NCI-H2196 (cell line): ENCODE measurements at regions not wholly inside any gene's neighbourhood (a gene's known extent, or its start where the extent isn't known, plus 50 kb on each side); places are given as distances from the start of the nearest gene placed in this dataset.

Experiments
- DNase-seq: peaks from one replicate; lab custom pipeline; 2025; ENCODE audit not compliant: unreplicated experiment; lab: John Stamatoyannopoulos, UW

- peak; percentile 53 for DNase-seq
Observed at GRCh38 chr6:165987483-165988301, 180.0 kb downstream of the TBXT start.

DNA sequence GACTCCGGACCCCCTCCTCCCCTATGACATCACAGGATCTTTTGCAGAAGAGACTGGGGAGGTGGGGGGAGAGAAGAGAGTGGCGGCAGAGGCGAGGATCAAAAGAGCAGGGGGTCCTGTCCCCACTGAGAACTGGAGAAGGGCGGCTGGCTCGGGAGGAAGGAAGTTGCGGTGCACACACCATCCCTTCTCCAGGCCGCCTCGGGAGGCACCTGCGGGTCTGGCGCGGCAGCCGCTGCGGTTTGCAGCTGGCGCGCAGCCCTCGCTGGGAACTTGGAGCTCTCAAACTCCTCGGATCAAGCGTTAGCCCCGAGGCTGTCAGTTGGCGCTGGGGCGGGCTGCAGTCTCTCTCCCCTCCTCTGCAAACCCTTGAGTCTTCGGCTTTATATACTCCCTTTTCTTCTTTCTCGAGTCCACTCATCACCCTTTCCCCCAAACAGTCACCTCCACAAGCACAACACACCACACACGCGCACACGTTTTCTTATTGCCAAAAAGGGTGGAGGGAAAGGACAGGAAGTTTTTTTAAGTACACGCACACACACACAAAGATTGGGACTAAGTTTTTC lies 180.7 kb downstream of the TBXT start:
- DNase-seq, result no peak

- DNase-seq, result no peak
Observed at GRCh38 chr6:165986311-165986913, 181.2 kb downstream of the TBXT start.

- no peak for DNase-seq
Observed at GRCh38 chr6:165985806-165986299, 181.8 kb downstream of the TBXT start.

GRCh38 chr6:165985281-165985805 lies 182.3 kb downstream of the TBXT start:
- no peak for DNase-seq

DNA sequence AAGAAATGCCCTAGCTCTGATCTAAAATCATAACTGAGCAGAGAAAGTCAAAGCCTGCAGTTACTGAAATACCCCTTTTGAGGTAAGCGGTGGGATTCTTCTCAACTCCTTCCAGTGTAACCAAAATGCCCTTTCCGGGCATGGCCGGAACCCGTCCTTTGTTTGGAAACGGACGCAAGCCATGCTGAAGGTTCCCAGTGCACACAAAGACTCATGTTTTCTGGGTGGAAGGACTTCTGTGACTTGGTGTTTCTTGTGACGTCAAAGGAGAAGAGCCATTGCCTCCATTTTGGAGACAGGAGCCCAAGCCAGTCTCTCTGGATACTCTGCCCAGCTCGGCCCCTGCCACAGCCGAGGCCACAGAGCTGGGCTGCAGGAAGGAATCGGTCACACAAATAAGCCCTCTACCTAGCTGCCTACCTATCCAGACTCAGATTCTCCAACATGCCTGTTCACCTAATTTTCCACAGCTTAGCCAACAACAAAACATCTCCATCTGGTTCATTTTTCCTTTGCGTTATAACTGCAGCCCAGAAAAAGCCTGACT lies 182.8 kb downstream of the TBXT start:
- no peak for DNase-seq

DNA sequence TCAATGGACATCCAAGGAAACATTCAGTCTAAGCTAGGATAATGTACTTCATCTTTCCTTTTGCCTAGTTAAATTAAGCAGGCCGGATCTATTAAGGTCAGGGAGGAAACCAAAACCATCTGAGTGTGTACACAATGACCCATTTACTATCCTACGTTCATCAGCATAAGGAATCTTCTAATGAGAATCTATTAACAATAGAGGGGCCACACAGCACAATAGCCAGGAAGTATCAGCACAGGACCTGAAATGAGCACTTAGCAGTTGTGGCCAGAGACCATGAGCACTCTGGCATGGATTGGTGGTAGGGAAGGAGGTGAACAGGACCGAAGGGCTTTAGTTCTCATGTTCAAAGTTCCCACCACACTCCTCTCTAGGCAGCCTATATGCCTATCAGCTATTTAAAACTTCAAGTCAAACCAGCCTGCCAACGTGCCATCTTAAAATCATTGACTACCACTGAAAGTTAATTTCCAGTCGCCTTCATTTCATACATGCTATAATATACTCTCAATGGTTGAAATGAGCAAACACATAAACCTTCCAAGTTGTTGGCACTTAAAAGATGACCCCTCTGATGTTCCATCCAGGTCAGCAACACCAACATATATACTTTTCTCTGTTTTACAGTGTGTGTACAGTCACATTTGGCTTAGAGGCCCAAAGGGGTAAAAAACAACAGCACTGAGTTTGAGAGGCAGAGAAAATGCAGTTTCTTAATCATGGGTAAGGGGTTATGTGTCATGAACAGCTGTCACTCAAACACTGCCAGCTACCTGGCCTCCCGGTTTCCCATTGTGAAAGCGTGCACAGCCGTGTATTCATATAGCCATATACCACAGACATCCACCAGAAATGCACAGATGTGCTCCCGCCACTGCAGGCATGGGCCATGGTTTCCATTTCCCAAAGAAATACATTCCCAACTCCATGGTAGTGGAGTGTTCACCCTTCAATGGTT lies 184.3 kb downstream of the TBXT start:
- DNase-seq, result no peak

DNA sequence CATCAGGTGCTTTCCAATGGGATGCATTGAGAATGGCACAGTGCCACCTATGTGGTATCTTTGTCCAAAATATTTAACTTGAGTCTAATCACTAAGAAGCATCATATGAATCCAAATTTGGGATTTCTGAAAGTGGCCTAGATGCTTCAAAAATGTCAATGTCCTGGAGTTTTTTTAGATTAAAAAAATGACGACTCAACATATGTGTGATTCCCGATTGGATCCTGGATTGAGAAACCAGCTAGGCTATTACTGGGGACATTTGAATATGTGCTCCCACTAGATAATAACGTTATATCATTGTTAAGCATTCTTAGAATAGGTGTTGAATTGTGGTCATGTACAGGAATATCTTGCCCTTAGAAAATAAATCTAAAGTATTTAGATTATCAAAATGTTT lies 189.2 kb downstream of the TBXT start:
- DNase-seq, result no peak

- DNase-seq, result no peak
Observed at GRCh38 chr6:165976684-165977083, 191.0 kb downstream of the TBXT start.

DNA sequence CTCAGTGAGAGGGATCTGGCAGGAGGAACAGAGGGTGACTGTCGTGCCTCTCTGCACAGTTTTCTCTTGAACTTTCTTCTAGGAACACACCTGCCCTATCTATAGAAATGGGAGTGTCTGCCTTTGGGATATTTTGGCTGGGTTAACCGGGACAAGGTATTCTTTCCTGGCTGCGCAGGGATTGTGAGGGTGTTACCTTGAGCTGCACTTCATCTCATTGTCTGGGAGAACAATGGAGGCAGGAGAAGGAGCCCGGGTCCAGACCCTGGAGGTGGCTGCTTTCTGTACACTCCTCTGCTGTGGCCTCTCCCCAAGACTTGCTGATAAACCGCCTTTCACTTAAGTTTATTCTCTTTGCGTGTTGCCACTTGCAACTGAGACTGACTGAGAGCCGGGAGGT lies 192.8 kb downstream of the TBXT start:
- no peak for DNase-seq

GRCh38 chr6:165973473-165973872 lies 194.2 kb downstream of the TBXT start:
- no peak for DNase-seq

DNA sequence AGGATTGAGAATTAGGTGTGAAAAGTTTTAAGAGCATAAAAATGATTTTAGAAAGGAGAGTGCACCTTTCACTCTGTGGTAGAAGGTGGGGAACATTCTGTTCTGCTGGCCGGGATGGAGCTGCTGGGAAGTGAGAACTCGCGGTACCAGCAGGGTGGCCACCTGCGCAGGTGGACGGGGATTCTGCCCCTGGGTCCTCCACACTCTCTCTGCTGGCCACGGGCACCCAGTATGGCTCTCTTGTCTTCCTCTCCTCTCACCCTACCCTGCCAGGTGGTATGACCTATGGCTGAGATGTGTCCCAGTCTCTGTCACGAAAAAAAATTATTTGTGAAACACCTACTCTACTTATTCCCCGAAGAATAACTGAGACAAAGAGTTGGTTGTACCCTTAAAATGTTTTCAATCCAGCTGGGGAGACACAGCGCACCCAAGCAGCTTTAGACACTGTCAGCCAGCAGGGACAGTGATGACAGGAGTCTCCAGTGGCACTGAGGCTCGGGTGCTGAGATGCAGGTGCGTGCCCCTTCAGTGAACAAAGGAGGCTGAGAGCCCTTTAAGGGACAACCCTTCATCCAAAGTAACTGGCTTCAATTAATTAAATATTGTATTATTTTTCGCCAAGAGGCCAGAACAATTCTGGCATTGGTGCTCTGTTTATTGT lies 195.4 kb downstream of the TBXT start:
- no peak for DNase-seq

DNA sequence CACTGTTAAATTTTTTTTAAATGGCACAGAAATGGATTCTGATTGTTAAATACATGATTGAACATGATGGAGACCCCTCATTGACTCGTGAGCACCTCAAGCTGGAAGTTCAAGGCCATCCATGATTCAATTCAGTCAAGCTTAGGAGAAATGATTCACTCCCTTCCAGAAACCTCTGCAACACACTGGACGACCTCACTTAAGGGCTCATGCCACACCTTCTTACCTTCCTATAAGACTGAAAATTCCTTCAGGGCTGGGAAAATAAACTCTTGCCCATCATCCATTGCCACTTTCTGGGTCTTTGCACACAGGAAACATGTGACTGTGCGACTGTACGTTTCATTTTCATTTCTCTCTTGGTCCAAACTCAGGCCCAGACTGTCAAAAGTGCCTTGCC lies 196.4 kb downstream of the TBXT start:
- no peak for DNase-seq

- DNase-seq, result no peak
Observed at GRCh38 chr6:165970001-165970400, 197.7 kb downstream of the TBXT start.

DNA sequence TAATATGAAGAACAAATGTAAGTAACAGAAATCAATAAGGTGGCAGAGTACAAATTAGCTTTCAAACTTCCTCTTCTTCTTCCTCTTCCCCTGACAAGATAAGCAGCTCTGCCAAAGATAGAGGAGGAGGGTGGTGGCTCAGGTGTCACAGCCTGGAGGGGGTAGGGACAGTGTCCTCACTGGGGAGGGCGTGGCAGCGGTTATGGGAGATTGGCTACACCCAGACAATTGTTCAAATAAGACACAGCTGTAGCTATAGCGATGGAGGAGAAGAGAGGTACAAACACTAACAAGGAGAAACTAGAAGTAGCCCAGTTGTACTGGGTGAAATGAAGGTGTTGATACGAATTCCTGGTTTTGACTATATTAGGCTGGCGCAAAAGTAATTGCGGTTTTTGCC lies 198.5 kb downstream of the TBXT start:
- no peak for DNase-seq

DNA sequence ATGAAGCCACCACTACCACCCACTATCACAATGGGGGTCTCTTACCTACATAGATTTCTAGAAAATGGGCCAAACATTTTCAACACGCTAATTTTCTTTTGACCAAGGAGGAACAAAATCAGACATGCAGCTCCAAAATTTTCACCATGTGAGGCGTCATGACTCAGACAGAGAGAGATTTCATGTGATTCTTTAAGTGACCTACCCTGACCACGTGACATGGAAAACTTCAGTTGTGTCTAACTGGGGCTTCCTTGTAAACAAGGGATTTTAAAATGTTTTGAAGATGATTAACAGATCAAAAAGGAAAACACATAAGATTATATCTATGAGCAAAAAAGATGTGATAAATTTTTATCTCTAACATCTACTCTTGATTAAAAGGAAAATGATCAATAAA lies 199.2 kb downstream of the TBXT start:
- DNase-seq, result no peak

DNA sequence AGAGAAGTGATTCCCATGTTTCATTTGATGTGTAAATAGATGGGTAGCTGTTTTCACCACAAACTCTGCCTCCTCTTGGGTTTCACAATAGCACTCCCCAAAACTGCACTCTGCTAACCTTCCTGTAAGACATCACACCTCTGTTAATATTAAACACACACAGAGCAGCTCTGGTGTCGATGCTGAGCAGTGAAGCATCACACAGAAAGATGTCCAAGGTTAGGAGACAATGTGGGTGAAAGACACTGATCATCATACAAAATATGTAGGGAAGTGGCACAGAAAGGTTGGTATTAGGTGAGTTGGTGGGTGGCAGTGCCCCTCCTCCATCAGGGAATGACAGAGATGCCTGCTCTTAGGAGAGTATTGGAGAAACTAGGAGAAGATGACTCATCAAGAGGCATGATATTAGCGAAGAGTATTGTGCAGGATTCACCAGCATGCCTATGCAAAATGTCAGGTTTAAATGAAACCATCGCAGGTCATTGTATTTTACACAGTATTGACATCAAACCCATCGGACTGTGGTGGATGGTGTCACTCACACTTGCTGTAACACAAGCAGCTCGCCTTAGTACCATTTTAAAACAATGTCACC lies 199.7 kb downstream of the TBXT start:
- DNase-seq, result no peak

DNA sequence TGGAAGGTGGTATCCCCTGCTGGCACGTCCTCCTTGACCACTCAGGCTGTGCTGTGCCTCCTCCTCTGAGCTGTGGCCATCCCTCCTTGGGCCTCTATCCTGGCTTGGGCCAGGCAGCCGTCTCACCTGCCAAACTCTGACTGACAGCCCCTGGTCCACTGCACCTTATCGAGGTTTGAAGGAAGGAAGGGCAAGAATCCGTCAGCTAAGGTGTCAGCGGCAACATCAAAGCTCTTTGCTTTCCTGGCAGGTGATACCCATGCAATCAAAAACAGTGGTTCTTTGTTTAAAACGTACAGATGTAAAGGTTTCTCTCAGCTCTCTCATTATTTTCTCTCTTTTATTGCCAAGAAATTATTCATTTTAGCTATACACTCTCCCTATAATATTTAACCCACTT lies 203.9 kb downstream of the TBXT start:
- no peak for DNase-seq

DNA sequence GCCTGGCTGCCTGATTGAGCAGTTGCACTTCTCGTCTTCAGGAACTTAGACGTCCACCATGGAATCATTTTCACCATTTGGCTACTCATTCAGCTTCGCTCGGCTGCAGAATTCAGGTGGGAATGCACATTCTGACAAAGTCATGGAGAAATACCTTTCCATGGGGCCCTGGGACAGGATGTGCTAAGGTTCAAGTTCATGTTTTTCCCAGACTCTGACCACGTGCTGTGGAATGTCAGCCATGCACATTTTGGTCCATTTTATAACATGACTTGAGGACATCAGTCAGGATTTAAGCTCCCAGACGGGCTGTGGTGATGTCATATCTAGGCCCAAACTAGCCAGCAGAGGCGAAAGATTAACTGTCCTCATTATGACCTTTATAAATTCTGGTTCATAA lies 205.3 kb downstream of the TBXT start:
- DNase-seq, result no peak

DNA sequence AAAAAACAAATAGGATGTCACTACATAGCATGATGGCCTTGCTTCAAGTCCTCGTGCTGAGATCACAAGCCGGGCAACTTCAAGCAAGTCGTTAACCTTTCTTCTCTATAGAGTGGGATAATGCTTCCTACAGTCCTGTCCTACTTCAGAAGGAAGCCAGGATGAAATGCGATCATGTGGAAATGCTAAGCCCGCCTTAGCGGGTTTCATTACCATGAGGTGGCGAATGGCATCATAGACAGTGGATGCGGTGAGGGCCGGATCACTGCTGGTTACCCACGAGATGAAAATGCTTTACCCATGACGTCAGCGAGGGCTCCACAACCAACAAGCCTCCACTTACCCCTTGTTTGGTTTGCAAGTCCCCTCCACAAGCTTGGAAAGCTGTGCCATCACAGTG lies 206.4 kb downstream of the TBXT start:
- no peak for DNase-seq
